T-cell (primary cell): ENCODE measurements at regions not wholly inside any gene's neighbourhood (a gene's known extent, or its start where the extent isn't known, plus 50 kb on each side); places are given as distances from the start of the nearest gene placed in this dataset.

ENCODE experiments used
- ATAC-seq, 4 experiments: fragments of 200-7000 bp in 3 of 4; fragments of 150-1000 bp in 1 of 4; cut with Tn5 transposase; replicated peaks in 1 of 4; 1 replicate in 3 of 4; 2 replicates in 1 of 4; pipeline ENCODE4 v1.10.0; 2021; ENCODE audit warnings: moderate library complexity in 3 of 4, mild to moderate bottlenecking in 2 of 4, moderate number of reproducible peaks in 1 of 4
- CTCF ChIA-PET, 2 donors: fragments of 300-600 bp; sonication (Branson Sonifier 250); formaldehyde crosslinking; loops; one replicate each; lab custom pipeline; 2022; ENCODE audit warnings: antibody characterized with exemption in 2 of 2; lab: Charles Lee
- POLR2A ChIA-PET, 2 donors: fragments of 300-600 bp; sonication (Branson Sonifier 250); formaldehyde crosslinking; loops; one replicate each; lab custom pipeline; 2022; ENCODE audit warnings: antibody characterized with exemption in 2 of 2; lab: Charles Lee
- DNase-seq, 35 experiments: peaks; one replicate each; pipeline versions ENCODE4 v3.0.0 to v3.0.0-alpha.2; 2013 to 2023
- H3K27ac ChIP-seq: one replicate; pipeline ENCODE4 v1.5.1; 2013; ENCODE audit warnings: low read length
- H3K27me3 ChIP-seq, 2 experiments: replicated peaks in 1 of 2; 1 replicate in 1 of 2; 2 replicates in 1 of 2; pipeline versions ENCODE4 v1.6.1 to v1.7.0; 2013; ENCODE audit warnings: low read length in 1 of 2, mixed read lengths in 1 of 2; ENCODE audit not compliant: control insufficient read depth in 2 of 2, insufficient read depth in 2 of 2; ENCODE audit errors: extremely low read depth in 1 of 2
- H3K36me3 ChIP-seq, 2 donors: 1 replicate in 1 of 2; 2 replicates in 1 of 2; pipeline versions ENCODE4 v1.6.1 to v1.7.0; 2013; ENCODE audit warnings: low read length in 1 of 2; ENCODE audit not compliant: control insufficient read depth in 2 of 2, insufficient read depth in 1 of 2; ENCODE audit errors: extremely low read depth in 1 of 2
- H3K4me1 ChIP-seq, 2 experiments: 1 replicate in 1 of 2; 2 replicates in 1 of 2; pipeline versions ENCODE4 v1.6.1 to v1.7.0; 2013; ENCODE audit warnings: low read length in 2 of 2, mixed read lengths in 1 of 2; ENCODE audit not compliant: insufficient read depth in 2 of 2, control insufficient read depth in 1 of 2; ENCODE audit errors: extremely low read depth in 1 of 2
- H3K4me3 ChIP-seq, 2 donors: 1 replicate in 1 of 2; 2 replicates in 1 of 2; pipeline versions ENCODE4 v1.5.1 to v1.7.0; 2013; ENCODE audit warnings: mild to moderate bottlenecking in 2 of 2, low read length in 1 of 2, moderate library complexity in 1 of 2; ENCODE audit not compliant: control insufficient read depth in 1 of 2; ENCODE audit errors: extremely low read depth in 1 of 2
- H3K9me3 ChIP-seq: 2 replicates; pipeline ENCODE4 v1.7.0; 2013
- H3K27ac Mint-ChIP-seq, 2 donors: one replicate each; pipeline ENCODE4 v1.8.0; 2020 to 2021; ENCODE audit warnings: mild to moderate bottlenecking in 2 of 2, mixed read lengths in 2 of 2
- H3K27me3 Mint-ChIP-seq, 2 donors: one replicate each; pipeline ENCODE4 v1.8.0; 2021 to 2022; ENCODE audit warnings: mixed read lengths in 2 of 2
- H3K36me3 Mint-ChIP-seq: one replicate; pipeline ENCODE4 v1.8.0; 2021; ENCODE audit warnings: mixed read lengths
- H3K4me1 Mint-ChIP-seq, 3 donors: one replicate each; pipeline ENCODE4 v1.8.0; 2020 to 2022; ENCODE audit warnings: mixed read lengths in 3 of 3, mild to moderate bottlenecking in 1 of 3
- H3K4me3 Mint-ChIP-seq, 3 donors: one replicate each; pipeline ENCODE4 v1.8.0; 2020 to 2022; ENCODE audit warnings: mild to moderate bottlenecking in 3 of 3, mixed read lengths in 3 of 3, moderate library complexity in 3 of 3
- H3K9me3 Mint-ChIP-seq, 3 donors: one replicate each; pipeline ENCODE4 v1.8.0; 2020 to 2022; ENCODE audit warnings: mixed read lengths in 3 of 3
- WGBS: methylation state at CpG from one replicate; pipeline ENCODE4 v1.1.5; 2013; ENCODE audit warnings: missing lambda C conversion rate; ENCODE audit not compliant: insufficient coverage; 5-methylcytosine and 5-hydroxymethylcytosine counted together

DNA sequence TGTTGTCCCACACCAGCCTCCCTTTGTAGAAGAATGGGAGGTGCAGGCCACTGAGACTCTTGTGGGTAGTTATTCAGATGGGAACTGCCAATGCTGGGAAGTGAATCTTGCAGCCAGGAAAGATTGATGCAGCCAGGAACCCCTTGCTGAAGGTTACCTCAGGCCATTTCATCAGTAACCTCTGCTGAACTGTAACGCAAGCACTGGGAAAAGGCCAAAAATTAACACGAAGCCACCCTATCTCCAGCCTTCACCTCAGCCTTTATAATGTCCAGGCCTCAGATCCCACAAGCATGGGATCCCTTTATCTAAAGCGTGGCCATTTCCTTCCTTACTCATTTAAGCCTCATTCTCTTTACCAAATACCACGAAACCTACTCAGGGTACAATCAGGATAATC is 211.1 kb downstream of the SPTSSA start:
- H3K27me3 Mint-ChIP-seq, result peaks cover 0 to 6% of the 10 kb centered on the region in 2 donors

DNA sequence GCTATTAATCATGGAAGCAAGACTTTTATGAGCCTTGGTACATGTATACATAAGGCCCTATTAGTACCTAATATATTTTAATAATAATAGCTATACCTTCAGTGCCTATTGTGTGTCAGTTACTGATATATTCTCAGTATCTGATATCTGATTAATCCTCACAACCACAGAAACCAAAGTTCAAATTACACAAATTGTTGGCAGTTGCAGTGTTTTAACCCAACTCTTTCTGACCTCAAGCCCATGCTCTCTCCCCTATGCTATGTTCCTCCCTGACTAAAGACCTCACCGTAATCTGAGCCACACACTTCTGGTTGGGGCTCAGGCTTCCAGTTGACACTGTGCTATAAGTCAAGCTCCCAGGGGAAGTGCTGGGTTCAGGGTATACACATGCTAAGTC is 214.4 kb downstream of the SPTSSA start:
- H3K36me3 Mint-ChIP-seq, result no peaks in the 10 kb centered on the region
- H3K27ac Mint-ChIP-seq, result no peak overlapping the region
- no peak for ATAC-seq
- Histone ChIP-seq H3K27me3 (peaks cover 0 to 3% of the 10 kb centered on the region in 2 experiments), H3K36me3 (no peaks in the 10 kb centered on the region), H3K27ac (no peak overlapping the region), H3K4me3 (no peak overlapping the region), H3K9me3 (no peaks in the 10 kb centered on the region), H3K4me1 (no peaks in the 10 kb centered on the region)
- no peak for DNase-seq
- no peaks in the 10 kb centered on the region for H3K4me1 Mint-ChIP-seq
- CTCF ChIA-PET, result no interaction called here
- H3K4me3 Mint-ChIP-seq, result no peak overlapping the region
- H3K27me3 Mint-ChIP-seq, result peaks cover 3 to 6% of the 10 kb centered on the region in 2 donors
- POLR2A ChIA-PET, result no interaction called here
- 0% methylated on average over 1 of the region's 1 CpG for WGBS
- peaks cover 0 to 3% (median 0%) of the 10 kb centered on the region in 3 donors for H3K9me3 Mint-ChIP-seq

More for the DNA sequence above, 211.1 kb downstream of the SPTSSA start:
- no peak overlapping the region for H3K27ac Mint-ChIP-seq
- WGBS, result 93% methylated on average over 2 of the region's 4 CpGs
- Histone ChIP-seq H3K27ac (no peak overlapping the region), H3K27me3 (peaks cover 0 to 3% of the 10 kb centered on the region in 2 experiments), H3K36me3 (no peaks in the 10 kb centered on the region), H3K9me3 (no peaks in the 10 kb centered on the region), H3K4me3 (no peak overlapping the region), H3K4me1 (no peaks in the 10 kb centered on the region)
- CTCF ChIA-PET, result no interaction called here
- ATAC-seq (no peak), DNase-seq (no peak)
- no peaks in the 10 kb centered on the region for H3K4me1 Mint-ChIP-seq
- H3K36me3 Mint-ChIP-seq, result no peaks in the 10 kb centered on the region
- POLR2A ChIA-PET, result interaction anchor here in 1 of 2 donors (0.7 kb wide), 1 partner anchor 10 kb away, joined by 6 read pairs; no protein-coding TSS in a partner anchor
- no peak overlapping the region for H3K4me3 Mint-ChIP-seq
- H3K9me3 Mint-ChIP-seq, result no peaks in the 10 kb centered on the region

DNA sequence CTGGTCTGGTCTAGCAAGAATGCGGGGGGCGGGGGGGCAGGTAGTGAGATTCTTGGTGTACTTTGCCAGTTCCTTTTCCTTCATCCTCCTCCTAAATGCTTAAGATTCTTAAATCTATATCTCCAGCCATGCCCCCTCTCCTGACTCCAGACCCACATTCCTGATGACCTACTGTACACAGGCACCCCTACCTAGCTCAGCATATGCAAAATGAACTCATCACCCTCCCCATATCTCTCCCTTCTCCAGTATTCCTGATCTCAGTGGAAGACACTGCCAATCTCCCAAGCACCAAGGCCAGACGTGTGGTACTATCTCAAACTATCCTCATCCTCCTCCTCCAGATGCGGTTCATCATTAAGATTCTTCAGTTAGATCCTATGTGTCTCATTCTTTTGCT is 215.8 kb downstream of the SPTSSA start:
- 100% methylated on average over 2 of the region's 4 CpGs for WGBS
- CTCF ChIA-PET, result interaction anchor here in 1 of 2 donors (0.6 to 1.1 kb wide), 2 partner anchors 15 to 413 kb away, joined by 4 to 9 read pairs; no protein-coding TSS in a partner anchor
- ATAC-seq (no peak), DNase-seq (no peak)
- H3K27me3 Mint-ChIP-seq, result peaks cover 7 to 10% of the 10 kb centered on the region in 2 donors
- no peaks in the 10 kb centered on the region for H3K36me3 Mint-ChIP-seq
- peaks cover 0 to 3% of the 10 kb centered on the region in 2 experiments for H3K27me3 ChIP-seq
- H3K27ac ChIP-seq, result no peak overlapping the region
- no peaks in the 10 kb centered on the region for H3K9me3 ChIP-seq
- H3K4me1 Mint-ChIP-seq, result no peaks in the 10 kb centered on the region
- peaks cover 0 to 3% (median 0%) of the 10 kb centered on the region in 3 donors for H3K9me3 Mint-ChIP-seq
- H3K36me3 ChIP-seq, result no peaks in the 10 kb centered on the region
- H3K4me1 ChIP-seq, result no peaks in the 10 kb centered on the region
- H3K27ac Mint-ChIP-seq, result no peak overlapping the region
- H3K4me3 ChIP-seq, result no peak overlapping the region
- no peak overlapping the region for H3K4me3 Mint-ChIP-seq
- POLR2A ChIA-PET, result no interaction called here

DNA sequence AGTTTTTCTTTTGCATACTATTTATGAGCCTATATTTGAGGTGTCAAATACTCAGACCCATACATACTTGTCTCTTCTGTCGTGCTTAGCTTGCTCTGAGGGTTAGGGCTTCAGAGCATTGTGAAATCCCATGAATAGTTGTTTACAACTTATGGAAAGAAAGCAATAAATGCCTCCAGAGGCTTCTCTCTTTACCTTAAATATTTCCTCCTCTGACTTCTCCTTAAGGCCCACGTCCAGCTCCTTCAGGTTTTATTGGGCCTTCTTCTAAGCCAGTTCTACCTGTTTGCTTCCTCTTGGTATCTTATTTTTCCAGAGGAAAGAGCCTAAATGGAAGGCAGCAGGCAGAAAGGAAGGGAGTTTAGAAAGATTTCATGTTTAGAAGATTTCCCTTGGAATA is 218.6 kb downstream of the SPTSSA start:
- Mint-ChIP-seq H3K36me3 (no peaks in the 10 kb centered on the region), H3K9me3 (peaks cover 0 to 3% (median 0%) of the 10 kb centered on the region in 3 donors), H3K27me3 (peaks cover 8 to 14% of the 10 kb centered on the region in 2 donors), H3K4me3 (no peak overlapping the region), H3K27ac (no peak overlapping the region), H3K4me1 (no peaks in the 10 kb centered on the region)
- Histone ChIP-seq H3K4me3 (no peak overlapping the region), H3K4me1 (no peaks in the 10 kb centered on the region), H3K27ac (no peak overlapping the region), H3K36me3 (no peaks in the 10 kb centered on the region), H3K9me3 (no peaks in the 10 kb centered on the region), H3K27me3 (no peaks in the 10 kb centered on the region)
- CTCF ChIA-PET, result no interaction called here
- no peak for DNase-seq
- WGBS, result no CpG with 5 or more reads among the region's 2 CpGs
- ATAC-seq, result no peak
- POLR2A ChIA-PET, result no interaction called here

DNA sequence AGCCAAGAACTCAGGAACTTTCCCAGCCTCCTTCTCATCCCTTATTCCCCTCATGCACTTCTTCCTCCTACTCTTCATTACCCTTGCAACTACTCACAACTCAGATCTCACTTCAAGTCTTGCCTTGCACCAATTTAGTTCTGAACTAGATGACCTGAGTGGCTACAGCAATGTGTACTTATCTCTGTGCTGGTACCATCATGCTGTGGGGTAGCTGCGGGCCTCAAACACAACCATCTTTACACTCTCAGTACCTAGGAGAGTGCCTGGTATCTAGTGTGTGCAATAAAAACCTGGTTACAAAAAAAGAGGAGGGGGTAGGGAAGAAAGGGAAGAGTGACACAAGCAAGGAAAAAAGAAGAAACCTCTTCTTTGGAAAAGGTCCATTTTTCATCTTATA is 219.0 kb downstream of the SPTSSA start:
- ChIA-PET POLR2A (no interaction called here), CTCF (no interaction called here)
- Histone ChIP-seq H3K4me1 (no peaks in the 10 kb centered on the region), H3K36me3 (no peaks in the 10 kb centered on the region), H3K4me3 (no peak overlapping the region), H3K27me3 (no peaks in the 10 kb centered on the region), H3K27ac (no peak overlapping the region), H3K9me3 (no peaks in the 10 kb centered on the region)
- no peaks in the 10 kb centered on the region for H3K4me1 Mint-ChIP-seq
- ATAC-seq (no peak), DNase-seq (no peak)
- no peaks in the 10 kb centered on the region for H3K36me3 Mint-ChIP-seq
- H3K4me3 Mint-ChIP-seq, result no peak overlapping the region
- H3K9me3 Mint-ChIP-seq, result peaks cover 0 to 3% (median 0%) of the 10 kb centered on the region in 3 donors
- no peak overlapping the region for H3K27ac Mint-ChIP-seq
- peaks cover 8 to 14% of the 10 kb centered on the region in 2 donors for H3K27me3 Mint-ChIP-seq
- WGBS, result no CpG with 5 or more reads among the region's 1 CpG

DNA sequence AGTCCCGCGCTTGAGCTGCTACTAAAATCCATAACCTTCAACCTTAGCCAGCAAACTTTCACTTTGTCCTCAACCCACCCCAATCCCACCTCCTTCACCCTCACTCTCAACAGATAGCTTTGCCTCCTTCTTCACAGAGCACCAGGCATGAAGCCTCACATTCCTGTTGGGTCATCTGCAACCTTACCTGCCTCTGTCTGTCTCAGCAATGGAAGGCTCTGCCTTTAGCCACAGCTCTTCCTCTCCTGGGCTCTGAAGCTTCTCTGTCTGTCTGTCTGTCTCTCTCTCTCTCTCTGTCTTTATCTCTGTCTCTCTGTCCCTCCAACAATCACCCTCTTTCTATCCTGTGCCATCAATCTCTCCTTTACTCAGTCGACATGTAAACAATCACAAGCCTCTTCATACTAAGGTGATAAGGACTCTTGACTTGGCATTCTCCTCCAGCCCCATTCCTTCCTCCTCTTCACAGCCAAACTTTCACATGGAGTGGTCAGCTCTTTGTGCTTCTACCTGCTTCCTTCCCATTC is 220.8 kb downstream of the SPTSSA start:
- Mint-ChIP-seq H3K36me3 (no peaks in the 10 kb centered on the region), H3K27ac (no peak overlapping the region), H3K4me1 (no peaks in the 10 kb centered on the region), H3K9me3 (peaks cover 0 to 3% (median 0%) of the 10 kb centered on the region in 3 donors), H3K27me3 (peaks cover 8 to 14% of the 10 kb centered on the region in 2 donors), H3K4me3 (no peak overlapping the region)
- H3K4me3 ChIP-seq, result no peak overlapping the region
- H3K27me3 ChIP-seq, result no peaks in the 10 kb centered on the region
- H3K27ac ChIP-seq, result no peak overlapping the region
- H3K9me3 ChIP-seq, result no peaks in the 10 kb centered on the region
- POLR2A ChIA-PET, result no interaction called here
- no peaks in the 10 kb centered on the region for H3K4me1 ChIP-seq
- no peak for DNase-seq
- no peaks in the 10 kb centered on the region for H3K36me3 ChIP-seq
- no peak for ATAC-seq
- 93% methylated on average over 1 of the region's 3 CpGs for WGBS
- CTCF ChIA-PET, result interaction anchor here in 1 of 2 donors (0.6 kb wide), 1 partner anchor 972 kb away, joined by 3 read pairs; no protein-coding TSS in a partner anchor
